NCI-H146 (cell line): ENCODE measurements at regions not wholly inside any gene's neighbourhood (a gene's known extent, or its start where the extent isn't known, plus 50 kb on each side); places are given as distances from the start of the nearest gene placed in this dataset.

Experiments
- DNase-seq: peaks from one replicate; lab custom pipeline; 2025; lab: John Stamatoyannopoulos, UW

- no peak for DNase-seq
Measured at GRCh38 chr2:173647681-173648311, 293.1 kb downstream of the CDCA7 start.

- DNase-seq: no peak
Measured at GRCh38 chr2:173648816-173649215, 294.1 kb downstream of the CDCA7 start.

GRCh38 chr2:173649527-173650219 is 295.0 kb downstream of the CDCA7 start:
- no peak for DNase-seq

- no peak for DNase-seq
Measured at GRCh38 chr2:173651891-173652290, 297.2 kb downstream of the CDCA7 start.

- DNase-seq: no peak
Measured at GRCh38 chr2:173652311-173652710, 297.6 kb downstream of the CDCA7 start.

GRCh38 chr2:173652767-173653431 is 298.2 kb downstream of the CDCA7 start:
- DNase-seq: no peak

GRCh38 chr2:173653432-173653805 is 298.7 kb downstream of the CDCA7 start:
- DNase-seq: no peak

- DNase-seq: no peak
Measured at GRCh38 chr2:173654161-173654895, 299.7 kb downstream of the CDCA7 start.

GRCh38 chr2:173654896-173655265 is 300.2 kb downstream of the CDCA7 start:
- no peak for DNase-seq

- DNase-seq: no peak
Measured at GRCh38 chr2:173656086-173656485, 301.4 kb downstream of the CDCA7 start.

GRCh38 chr2:173657996-173658717 is 303.5 kb downstream of the CDCA7 start:
- DNase-seq: no peak

- no peak for DNase-seq
Measured at GRCh38 chr2:173658946-173659371, 304.3 kb downstream of the CDCA7 start.

- no peak for DNase-seq
Measured at GRCh38 chr2:173659509-173659908, 304.8 kb downstream of the CDCA7 start.

GRCh38 chr2:173661586-173661985 is 303.6 kb downstream of the SP3 start:
- no peak for DNase-seq

- no peak for DNase-seq
Measured at GRCh38 chr2:173663353-173663752, 301.8 kb downstream of the SP3 start.

GRCh38 chr2:173663835-173664512 is 301.2 kb downstream of the SP3 start:
- no peak for DNase-seq

- DNase-seq: no peak
Measured at GRCh38 chr2:173664513-173664910, 300.7 kb downstream of the SP3 start.

- no peak for DNase-seq
Measured at GRCh38 chr2:173666171-173666888, 298.8 kb downstream of the SP3 start.

- DNase-seq: no peak
Measured at GRCh38 chr2:173667014-173667413, 298.2 kb downstream of the SP3 start.

GRCh38 chr2:173667415-173667814 is 297.8 kb downstream of the SP3 start:
- DNase-seq: no peak
